ENCODE measurements at regions not wholly inside any gene's neighbourhood (a gene's known extent, or its start where the extent isn't known, plus 50 kb on each side); places are given as distances from the start of the nearest gene placed in this dataset.

GRCh38 chr14:39873791-39874190, 441.6 kb upstream of the FBXO33 start:
- no peak for DNase-seq (ENCODE audit: low read depth in 2 of 2)

GRCh38 chr14:39868949-39869348, 436.7 kb upstream of the FBXO33 start:
- DNase-seq (ENCODE audit: low read depth in 2 of 2), result no peak

- no peak for DNase-seq (ENCODE audit: low read depth in 2 of 2)
These were observed 436.0 kb upstream of the FBXO33 start for GRCh38 chr14:39868251-39868650.

- DNase-seq (ENCODE audit: low read depth in 2 of 2), result no peak
These were observed 431.2 kb upstream of the FBXO33 start for GRCh38 chr14:39863441-39863840.

GRCh38 chr14:39861696-39862095, 429.5 kb upstream of the FBXO33 start:
- no peak for DNase-seq (ENCODE audit: low read depth in 2 of 2)

GRCh38 chr14:39861229-39861600, 429.0 kb upstream of the FBXO33 start:
- DNase-seq (ENCODE audit: low read depth in 2 of 2), result no peak

GRCh38 chr14:39860596-39861228, 428.5 kb upstream of the FBXO33 start:
- no peak for DNase-seq (ENCODE audit: low read depth in 2 of 2)

GRCh38 chr14:39859314-39859713, 427.1 kb upstream of the FBXO33 start:
- DNase-seq (ENCODE audit: low read depth in 2 of 2), result no peak

- no peak for DNase-seq (ENCODE audit: low read depth in 2 of 2)
These were observed 425.3 kb upstream of the FBXO33 start for GRCh38 chr14:39857376-39858055.

GRCh38 chr14:39853441-39853840, 421.2 kb upstream of the FBXO33 start:
- no peak for DNase-seq (ENCODE audit: low read depth in 2 of 2)

GRCh38 chr14:39851202-39851601, 419.0 kb upstream of the FBXO33 start:
- DNase-seq (ENCODE audit: low read depth in 2 of 2), result no peak

- no peak for DNase-seq (ENCODE audit: low read depth in 2 of 2)
These were observed 415.6 kb upstream of the FBXO33 start for GRCh38 chr14:39847852-39848251.

- DNase-seq (ENCODE audit: low read depth in 2 of 2), result no peak
These were observed 415.0 kb upstream of the FBXO33 start for GRCh38 chr14:39847194-39847593.

GRCh38 chr14:39843881-39844280, 411.6 kb upstream of the FBXO33 start:
- no peak for DNase-seq (ENCODE audit: low read depth in 2 of 2)

GRCh38 chr14:39841088-39841487, 408.9 kb upstream of the FBXO33 start:
- no peak for DNase-seq (ENCODE audit: low read depth in 2 of 2)

- DNase-seq (ENCODE audit: low read depth in 2 of 2), result no peak
These were observed 395.8 kb upstream of the FBXO33 start for GRCh38 chr14:39827901-39828655.

- no peak for DNase-seq (ENCODE audit: low read depth in 2 of 2)
These were observed 380.5 kb upstream of the FBXO33 start for GRCh38 chr14:39812532-39813320.

GRCh38 chr14:39807271-39807670, 375.0 kb upstream of the FBXO33 start:
- no peak for DNase-seq (ENCODE audit: low read depth in 2 of 2)

GRCh38 chr14:39784461-39784860, 352.2 kb upstream of the FBXO33 start:
- no peak for DNase-seq (ENCODE audit: low read depth in 2 of 2)

GRCh38 chr14:39781466-39781865, 349.2 kb upstream of the FBXO33 start:
- no peak for DNase-seq (ENCODE audit: low read depth in 2 of 2)

- DNase-seq (ENCODE audit: low read depth in 2 of 2), result no peak
These were observed 341.3 kb upstream of the FBXO33 start for GRCh38 chr14:39773387-39774126.

- no peak for DNase-seq (ENCODE audit: low read depth in 2 of 2)
These were observed 340.4 kb upstream of the FBXO33 start for GRCh38 chr14:39772627-39773026.
